NCI-H2227 (cell line): ENCODE measurements at regions not wholly inside any gene's neighbourhood (a gene's known extent, or its start where the extent isn't known, plus 50 kb on each side); places are given as distances from the start of the nearest gene placed in this dataset.

Source experiments
- DNase-seq: peaks from one replicate; lab custom pipeline; 2025; ENCODE audit not compliant: unreplicated experiment; lab: John Stamatoyannopoulos, UW

GRCh38 chr5:51748647-51749046 lies 365.4 kb downstream of the ISL1 start:
- no peak for DNase-seq
